NCI-H345 treated with DMSO at 0.1 percent for 48 hours (cell line): ENCODE measurements at regions not wholly inside any gene's neighbourhood (a gene's known extent, or its start where the extent isn't known, plus 50 kb on each side); places are given as distances from the start of the nearest gene placed in this dataset.

Source experiments
- DNase-seq: peaks from one replicate; lab custom pipeline; 2025; ENCODE audit not compliant: unreplicated experiment; lab: John Stamatoyannopoulos, UW

DNA sequence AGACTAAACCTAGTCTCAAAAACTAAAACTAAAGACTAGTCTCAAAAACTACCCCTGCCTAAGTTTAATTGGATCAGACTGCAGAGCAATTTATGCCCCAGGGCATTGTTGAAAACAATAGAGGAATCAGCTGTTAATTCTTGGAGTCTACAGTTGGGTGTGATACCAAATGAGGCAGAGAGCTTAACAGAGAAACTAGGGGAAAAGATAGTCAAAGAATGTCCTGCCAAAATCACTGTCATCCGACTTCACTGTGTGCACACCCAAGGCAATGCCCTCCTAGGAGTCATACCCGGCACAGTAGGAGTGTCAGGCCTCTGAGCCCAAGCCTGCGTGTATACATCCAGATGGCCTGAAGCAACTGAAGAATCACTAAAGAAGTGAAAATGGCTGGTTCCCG is 90.5 kb upstream of the TOMM7 start:
- no peak for DNase-seq

DNA sequence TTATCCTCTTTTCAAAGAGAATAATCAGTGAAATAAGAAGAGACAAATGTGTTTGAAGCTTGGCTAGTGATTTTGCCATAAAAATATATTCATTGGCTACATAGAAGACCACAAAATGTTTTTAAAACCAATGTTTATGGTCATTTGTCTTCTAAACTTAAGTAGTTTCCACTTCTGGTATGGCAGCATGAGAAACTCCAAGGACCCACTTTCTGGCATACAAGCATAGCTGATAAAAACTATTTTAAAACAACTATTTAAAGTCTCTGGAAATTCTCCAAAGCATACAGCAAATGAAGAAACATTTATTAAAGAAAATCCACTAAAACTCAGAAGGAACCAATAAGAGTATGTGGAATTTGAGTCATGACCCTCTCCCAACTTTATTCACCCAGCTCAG is 89.2 kb upstream of the TOMM7 start:
- no peak for DNase-seq

GRCh38 chr7:22909917-22910316 is 87.3 kb upstream of the TOMM7 start:
- DNase-seq: no peak

GRCh38 chr7:22907805-22908204 is 85.2 kb upstream of the TOMM7 start:
- DNase-seq: no peak

- no peak for DNase-seq
Observed at GRCh38 chr7:22900784-22901183, 78.1 kb upstream of the TOMM7 start.

DNA sequence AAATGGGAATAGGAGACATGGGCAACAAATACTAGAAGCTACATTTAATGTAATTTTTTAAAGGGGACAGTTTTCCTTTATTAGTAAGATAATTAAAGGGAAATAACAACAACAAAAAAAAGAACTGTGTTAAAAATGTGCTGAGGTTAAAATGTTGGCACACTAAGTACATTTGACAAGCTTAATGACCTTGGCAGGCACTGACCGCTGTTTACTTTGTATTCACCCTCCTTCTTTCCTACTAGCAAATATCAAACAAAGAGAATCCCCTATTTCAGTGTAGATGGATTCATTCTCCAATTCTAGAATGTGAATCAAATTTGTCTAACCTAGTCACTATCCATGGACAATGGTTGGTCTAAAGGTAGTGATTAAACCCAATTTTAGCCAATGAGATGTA is 77.5 kb upstream of the TOMM7 start:
- DNase-seq: no peak

DNA sequence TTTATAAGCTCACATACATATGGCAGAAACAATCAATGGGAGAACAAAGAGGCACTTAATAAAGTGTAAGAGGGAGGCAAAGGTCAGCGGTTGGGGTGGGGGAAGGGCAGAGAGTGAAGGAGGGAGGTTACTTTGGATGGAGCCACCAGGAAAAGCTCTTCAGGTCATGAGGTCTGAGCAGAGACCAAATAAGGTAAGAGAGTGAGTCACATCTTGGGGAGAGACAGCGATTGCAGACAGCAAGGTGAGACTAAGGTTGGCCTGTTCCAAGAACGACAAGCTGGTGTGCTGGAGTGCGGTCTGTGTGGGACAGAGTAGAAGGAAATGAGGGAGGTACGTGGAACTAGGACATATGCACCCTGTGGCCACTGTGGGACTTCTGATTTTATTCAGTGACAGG is 74.3 kb upstream of the TOMM7 start:
- no peak for DNase-seq

DNA sequence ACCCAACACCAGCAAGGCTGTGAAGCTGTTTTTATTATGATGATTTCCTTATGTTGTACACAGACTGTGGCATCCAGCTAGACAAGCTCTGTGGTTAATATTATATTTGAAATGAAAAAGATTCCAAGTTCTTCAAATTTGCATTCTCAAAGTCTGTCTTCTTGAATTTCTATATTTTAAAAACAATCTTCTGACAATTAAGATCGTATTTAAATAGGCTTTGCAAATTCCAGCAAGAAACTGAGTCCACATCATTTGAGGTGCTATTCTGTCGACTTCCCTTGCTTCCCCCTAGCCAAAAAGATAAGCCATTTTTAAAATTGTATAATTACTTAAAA is 73.1 kb upstream of the TOMM7 start:
- no peak for DNase-seq

GRCh38 chr7:22895140-22895827 is 72.6 kb upstream of the TOMM7 start:
- no peak for DNase-seq

DNA sequence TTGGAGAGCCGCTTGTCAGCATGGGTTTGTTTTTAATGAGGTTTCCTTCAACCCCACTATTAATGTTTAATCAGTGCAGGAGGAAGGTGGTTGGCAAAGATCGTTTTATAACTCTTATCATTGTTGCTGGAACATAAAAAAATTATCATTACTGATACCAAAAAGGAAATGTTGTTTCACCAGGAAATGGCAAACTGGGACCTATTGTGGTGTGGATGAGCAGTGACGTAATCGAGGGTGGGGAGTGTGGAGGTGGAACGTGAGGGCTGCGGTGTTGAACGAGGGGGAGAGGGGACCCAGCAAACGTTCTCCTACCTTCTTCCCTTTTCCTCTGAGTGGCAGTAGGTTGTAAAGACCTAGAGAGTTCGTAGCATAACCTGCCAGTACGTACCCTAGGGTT is 71.9 kb upstream of the TOMM7 start:
- DNase-seq: no peak

DNA sequence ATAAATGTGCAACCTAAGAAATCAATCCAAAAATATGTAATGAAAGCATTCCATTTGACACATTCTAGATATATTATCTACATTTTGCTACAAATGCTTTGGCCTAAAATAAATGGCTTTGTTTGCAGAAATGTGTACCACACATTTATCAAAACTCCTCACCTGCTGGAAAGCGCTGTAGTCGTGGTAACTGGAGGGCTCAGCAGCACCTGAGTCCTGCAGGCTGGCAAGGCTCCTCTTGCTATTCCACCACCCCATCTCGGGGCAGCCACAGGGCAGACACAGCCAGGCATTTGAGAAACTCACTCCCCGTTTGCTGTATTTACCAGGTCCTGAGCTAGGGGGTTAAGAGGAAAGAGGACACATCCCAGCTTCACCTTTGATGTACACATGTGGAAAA is 68.1 kb upstream of the TOMM7 start:
- no peak for DNase-seq

DNA sequence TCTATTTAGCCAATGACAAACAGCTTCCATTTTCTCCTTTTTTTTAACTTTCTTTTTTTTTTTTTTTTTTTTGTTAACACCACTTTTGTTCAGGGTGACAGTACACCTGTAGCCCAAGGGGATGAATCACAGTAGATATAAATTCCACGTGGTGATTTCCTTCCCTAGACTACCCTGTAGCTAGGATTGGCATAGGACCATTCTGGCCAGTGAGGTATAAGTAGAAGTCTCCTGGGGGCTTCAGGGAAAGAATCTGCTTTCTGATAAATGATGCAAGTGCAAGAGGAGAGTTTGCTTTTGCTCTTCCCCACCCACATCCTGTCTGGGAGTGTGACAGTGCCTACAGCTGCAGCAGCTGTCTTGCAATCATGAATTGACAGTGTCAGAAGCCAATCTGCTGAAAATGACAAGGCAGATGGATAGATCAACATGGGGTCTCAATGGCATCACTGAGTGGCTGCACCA is 63.2 kb upstream of the TOMM7 start:
- peak; percentile 11 for DNase-seq

DNA sequence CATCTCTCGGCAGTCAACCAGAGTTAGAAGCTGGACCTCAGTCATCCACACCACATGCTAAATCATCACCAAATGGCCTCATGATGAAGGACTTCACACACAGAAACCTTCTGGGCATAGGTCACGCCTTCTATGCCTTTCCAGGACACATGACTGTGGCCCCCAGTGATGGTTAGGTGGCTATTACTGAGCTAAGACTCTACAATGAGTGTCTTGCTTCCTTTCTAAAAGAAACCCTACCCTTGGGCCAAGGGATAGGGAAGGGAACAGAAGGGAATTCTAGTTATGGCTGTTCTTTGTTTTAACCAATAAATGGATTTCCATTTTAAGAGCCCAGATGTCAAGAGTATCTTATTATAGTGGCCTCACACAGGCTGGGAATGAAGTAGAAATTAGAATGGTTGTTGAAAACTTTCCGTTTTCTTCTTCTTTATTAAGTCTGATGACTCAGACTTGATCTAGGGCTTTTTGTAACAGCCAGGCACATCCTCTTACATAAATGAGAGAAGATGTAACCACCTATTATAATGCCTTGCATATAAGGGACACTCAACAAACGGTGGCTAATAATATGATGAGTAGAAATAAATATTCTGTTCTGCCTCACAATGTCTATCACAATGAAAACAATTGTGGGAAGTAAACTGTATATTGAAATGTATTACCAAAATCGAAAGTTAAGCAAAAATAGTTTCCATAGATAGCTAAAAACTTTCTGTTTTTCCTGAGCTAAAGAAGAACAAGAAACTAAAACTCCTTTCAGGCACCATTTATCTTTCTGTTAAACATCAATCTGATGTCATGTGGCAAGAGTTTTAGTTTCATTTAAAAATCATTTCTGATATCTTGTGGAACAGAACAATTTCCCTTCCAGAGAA is 62.5 kb upstream of the TOMM7 start:
- DNase-seq: no peak

GRCh38 chr7:22882106-22882505 is 59.5 kb upstream of the TOMM7 start:
- DNase-seq: no peak

DNA sequence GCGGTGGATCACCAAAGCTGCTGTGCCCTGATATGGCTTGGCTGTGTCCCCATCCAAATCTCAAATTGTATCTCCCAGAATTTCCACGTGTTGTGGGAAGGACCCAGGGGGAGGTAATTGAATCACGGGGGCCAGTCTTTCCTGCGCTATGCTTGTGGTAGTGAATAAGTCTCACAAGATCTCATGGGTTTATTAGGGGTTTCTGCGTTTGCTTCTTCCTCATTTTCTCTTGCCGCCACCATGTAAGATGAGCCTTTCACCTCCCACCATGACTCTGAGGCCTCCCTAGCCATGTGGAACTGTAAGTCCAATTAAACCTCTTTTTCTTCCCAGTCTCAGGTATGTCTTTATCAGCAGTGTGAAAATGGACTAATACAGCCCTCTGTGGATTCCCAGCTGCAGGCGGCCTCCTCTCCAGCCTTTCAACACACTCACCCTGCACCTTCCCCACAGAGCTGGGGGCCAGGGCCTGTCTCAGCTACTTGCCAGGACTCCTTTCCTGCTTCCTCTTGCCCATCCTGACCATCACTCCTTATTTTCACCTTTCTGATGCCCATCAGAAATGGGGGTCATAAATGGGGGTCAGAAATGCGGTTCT is 57.2 kb upstream of the TOMM7 start:
- no peak for DNase-seq

- no peak for DNase-seq
Observed at GRCh38 chr7:22879280-22879679, 56.6 kb upstream of the TOMM7 start.

DNA sequence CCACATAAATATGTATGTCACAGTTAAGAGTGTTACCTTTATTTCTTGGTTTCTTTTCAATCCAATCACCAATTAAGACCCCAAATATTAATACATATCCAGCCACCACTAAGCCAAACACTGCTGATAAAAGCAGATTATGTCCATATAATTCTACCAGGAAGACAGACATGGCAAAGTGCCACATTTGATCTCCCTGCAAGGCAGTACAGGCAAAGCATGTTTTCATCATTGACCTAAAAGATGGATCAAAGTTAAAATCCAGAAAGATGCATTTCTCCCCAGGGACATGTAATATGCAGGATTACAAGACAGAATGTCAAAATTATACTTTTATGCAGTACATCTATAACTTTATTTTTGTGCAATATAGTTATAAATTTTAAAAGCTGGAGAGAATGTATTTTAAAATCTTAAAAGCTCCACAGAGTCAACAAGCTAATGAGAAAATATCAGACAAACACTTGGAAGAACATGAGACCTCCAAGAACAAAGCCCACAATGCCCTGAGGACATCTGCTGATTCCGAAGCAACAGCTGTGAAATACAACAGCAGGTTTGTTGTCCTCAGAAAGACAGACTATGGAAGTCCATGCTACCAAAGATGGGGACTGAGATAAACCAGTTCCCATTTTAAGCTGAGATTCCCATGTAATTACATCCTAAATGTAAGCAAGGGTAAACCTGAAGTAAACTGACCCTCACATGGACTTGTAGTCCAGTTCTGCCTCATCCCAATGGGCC is 54.5 kb upstream of the TOMM7 start:
- DNase-seq: no peak

- no peak for DNase-seq
Observed at GRCh38 chr7:22875470-22875869, 52.8 kb upstream of the TOMM7 start.

GRCh38 chr7:22874904-22875303 is 52.3 kb upstream of the TOMM7 start:
- no peak for DNase-seq
